ELF-1 (cell line): ENCODE measurements at regions not wholly inside any gene's neighbourhood (a gene's known extent, or its start where the extent isn't known, plus 50 kb on each side); places are given as distances from the start of the nearest gene placed in this dataset.

Experiments
- DNase-seq: peaks from one replicate; pipeline ENCODE4 v3.0.0-alpha.2; 2016; ENCODE audit warnings: low read depth, low spot score

GRCh38 chr5:166024970-166025369 lies 2266.5 kb upstream of the WWC1 start:
- no peak for DNase-seq

DNA sequence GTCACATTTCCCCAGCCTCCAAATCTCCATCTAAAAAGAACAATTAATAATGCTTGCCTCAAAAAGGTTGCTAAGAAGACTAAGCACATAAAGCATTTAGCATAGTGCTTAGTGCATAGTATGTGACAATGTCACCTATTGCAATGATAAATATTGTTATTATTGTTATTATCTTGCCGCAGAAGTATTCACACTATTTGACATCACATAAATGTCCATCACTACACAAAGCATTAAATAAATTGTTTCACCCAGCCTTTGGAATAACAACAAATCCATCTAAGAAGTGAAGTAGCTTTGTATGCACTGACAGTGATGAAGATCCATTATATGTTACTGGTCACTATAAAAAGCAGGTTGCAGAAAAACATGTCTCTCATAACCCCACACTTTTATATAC lies 2263.9 kb upstream of the WWC1 start:
- DNase-seq: no peak

GRCh38 chr5:166031926-166032325 lies 2259.5 kb upstream of the WWC1 start:
- DNase-seq: no peak

DNA sequence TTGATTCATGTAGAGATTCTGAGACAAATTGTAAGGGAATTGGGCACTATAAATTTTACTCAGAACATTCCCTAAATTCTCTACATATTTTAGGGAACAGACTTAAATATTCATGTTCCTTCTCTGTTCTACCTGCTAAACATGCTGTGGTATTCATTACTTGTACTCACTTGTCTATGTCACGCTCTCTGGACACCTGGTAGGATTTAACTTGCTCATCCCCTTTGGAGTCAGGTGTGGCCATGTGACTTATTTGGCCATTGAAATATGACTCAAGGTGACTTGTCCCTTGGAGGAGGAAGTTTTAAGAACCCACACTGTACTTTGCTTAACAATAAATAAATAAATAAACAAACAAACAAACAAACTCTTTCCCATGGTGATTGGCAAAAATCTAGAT lies 2258.8 kb upstream of the WWC1 start:
- no peak for DNase-seq

GRCh38 chr5:166045961-166046360 lies 2245.5 kb upstream of the WWC1 start:
- no peak for DNase-seq

- no peak for DNase-seq
Measured at GRCh38 chr5:166046956-166047355, 2244.5 kb upstream of the WWC1 start.

- no peak for DNase-seq
Measured at GRCh38 chr5:166050531-166050930, 2240.9 kb upstream of the WWC1 start.

DNA sequence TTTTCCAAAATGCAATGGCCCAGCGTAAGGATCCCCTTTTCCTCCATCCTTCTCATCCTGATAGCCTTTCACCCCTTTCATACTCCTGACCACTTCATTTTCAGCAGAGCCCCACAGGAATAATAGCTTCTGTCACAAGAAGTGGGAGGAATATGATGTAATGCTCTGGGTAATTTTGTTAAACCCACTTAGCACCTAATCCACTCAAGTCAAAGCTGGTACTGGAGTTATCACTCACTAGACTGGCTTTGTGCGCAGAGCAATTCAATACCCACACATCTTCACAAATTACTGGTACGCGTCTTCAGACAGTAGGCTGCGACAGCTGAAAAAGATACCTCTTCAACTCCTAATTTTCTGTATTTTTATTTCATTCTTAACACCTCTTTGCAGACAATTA lies 2232.8 kb upstream of the WWC1 start:
- no peak for DNase-seq

DNA sequence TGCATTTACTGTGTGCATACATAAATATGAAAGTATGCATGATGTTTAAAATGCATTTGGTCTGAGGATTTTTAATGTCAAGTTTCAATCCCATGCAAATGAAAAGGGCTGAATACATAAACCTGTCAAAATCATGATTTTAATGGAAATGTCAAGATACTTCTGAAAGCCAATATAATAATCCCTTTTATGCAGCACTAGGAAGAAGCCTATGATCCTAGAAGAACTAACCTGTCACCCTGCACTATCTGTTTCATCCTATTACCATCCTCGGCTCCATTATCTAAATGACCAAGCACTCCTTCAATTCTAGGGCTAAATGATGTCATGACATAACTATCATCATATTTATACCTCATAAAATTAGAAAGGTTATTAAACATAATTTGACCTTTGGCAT lies 2229.4 kb upstream of the WWC1 start:
- DNase-seq: no peak

GRCh38 chr5:166062719-166063118 lies 2228.7 kb upstream of the WWC1 start:
- DNase-seq: no peak

- DNase-seq: no peak
Measured at GRCh38 chr5:166063261-166063660, 2228.2 kb upstream of the WWC1 start.

- no peak for DNase-seq
Measured at GRCh38 chr5:166068547-166069335, 2222.7 kb upstream of the WWC1 start.

- peak; percentile 51 for DNase-seq
Measured at GRCh38 chr5:166073901-166074581, 2217.4 kb upstream of the WWC1 start.

GRCh38 chr5:166074582-166075481 lies 2216.6 kb upstream of the WWC1 start:
- peak; percentile 72 for DNase-seq

GRCh38 chr5:166083183-166083959 lies 2208.1 kb upstream of the WWC1 start:
- DNase-seq: no peak

GRCh38 chr5:166086568-166086967 lies 2204.9 kb upstream of the WWC1 start:
- DNase-seq: no peak

- DNase-seq: no peak
Measured at GRCh38 chr5:166088389-166089039, 2202.9 kb upstream of the WWC1 start.

DNA sequence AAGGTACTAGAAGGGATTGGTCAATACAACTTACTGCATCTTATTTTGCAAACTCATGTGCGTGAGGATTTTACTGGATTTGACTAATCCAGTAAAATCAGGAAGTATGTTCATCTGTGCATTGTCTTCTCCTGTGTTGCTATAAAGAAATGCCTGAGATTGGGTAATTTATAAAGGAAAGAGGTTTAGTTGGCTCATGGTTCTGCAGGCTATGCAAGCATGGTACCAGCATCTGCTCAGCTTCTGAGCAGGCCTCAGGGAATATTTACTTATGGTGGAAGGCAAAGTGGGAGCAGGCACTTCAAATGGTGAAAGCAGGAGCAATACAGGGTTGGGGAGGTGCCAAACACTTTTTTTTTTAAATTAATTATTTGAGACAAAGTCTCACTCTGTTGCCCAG lies 2199.5 kb upstream of the WWC1 start:
- DNase-seq: no peak

DNA sequence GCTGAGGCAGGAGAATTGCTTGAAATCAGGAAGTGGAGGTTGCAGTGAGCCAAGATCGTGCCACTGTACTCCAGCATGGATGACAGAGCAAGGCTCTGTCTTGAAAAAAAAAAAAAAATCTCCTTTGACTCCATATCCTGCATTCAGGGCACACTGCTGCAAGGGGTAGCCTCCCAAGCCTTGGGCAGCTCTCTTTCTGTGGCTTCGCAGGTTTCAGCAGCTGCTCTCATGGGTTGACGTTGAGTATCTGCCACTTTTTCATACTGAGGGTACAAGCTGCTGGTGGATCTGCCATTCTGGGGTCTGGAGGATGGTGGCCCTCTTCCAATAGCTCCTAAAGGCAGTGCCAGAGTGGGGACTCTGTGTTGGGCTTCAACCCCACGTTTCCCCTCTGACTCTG lies 2198.1 kb upstream of the WWC1 start:
- DNase-seq: no peak

DNA sequence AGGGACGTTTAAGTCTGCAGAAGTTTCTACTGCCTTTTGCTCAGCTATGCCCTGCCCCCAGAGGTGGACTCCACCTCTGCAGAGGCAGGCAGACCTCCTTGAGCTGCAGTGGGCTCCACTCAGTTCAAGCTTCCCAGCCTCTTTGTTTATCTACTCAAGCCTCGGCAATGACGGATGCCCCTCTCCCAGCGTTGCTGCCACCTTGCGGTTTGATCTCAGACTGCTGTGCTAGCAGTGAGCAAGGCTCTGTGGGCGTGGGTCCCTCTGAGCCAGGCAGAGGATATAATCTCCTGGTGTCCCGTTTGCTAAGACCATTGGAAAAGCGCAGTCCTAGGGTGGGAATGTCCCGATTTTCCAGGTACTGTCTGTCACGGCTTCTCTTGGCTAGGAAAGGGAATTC lies 2188.5 kb upstream of the WWC1 start:
- DNase-seq: no peak

GRCh38 chr5:166111021-166111420 lies 2180.4 kb upstream of the WWC1 start:
- peak; percentile 36 for DNase-seq
